HG02642 (cell line): ENCODE measurements at regions not wholly inside any gene's neighbourhood (a gene's known extent, or its start where the extent isn't known, plus 50 kb on each side); places are given as distances from the start of the nearest gene placed in this dataset.
A peak's percentile ranks its signal among the peaks of the same experiment; 100 is the strongest.
"Not testable (repeated sequence)": the region's sequence is repeated elsewhere in the genome, so short reads cannot be mapped to it uniquely, and the experiment has no call there.

Experiments used
- ATAC-seq: cut with Tn5 transposase; IDR thresholded peaks from one replicate; pipeline ENCODE4 v1.9.1; 2021; ENCODE audit warnings: mild to moderate bottlenecking; ENCODE audit not compliant: unreplicated experiment, poor library complexity

DNA sequence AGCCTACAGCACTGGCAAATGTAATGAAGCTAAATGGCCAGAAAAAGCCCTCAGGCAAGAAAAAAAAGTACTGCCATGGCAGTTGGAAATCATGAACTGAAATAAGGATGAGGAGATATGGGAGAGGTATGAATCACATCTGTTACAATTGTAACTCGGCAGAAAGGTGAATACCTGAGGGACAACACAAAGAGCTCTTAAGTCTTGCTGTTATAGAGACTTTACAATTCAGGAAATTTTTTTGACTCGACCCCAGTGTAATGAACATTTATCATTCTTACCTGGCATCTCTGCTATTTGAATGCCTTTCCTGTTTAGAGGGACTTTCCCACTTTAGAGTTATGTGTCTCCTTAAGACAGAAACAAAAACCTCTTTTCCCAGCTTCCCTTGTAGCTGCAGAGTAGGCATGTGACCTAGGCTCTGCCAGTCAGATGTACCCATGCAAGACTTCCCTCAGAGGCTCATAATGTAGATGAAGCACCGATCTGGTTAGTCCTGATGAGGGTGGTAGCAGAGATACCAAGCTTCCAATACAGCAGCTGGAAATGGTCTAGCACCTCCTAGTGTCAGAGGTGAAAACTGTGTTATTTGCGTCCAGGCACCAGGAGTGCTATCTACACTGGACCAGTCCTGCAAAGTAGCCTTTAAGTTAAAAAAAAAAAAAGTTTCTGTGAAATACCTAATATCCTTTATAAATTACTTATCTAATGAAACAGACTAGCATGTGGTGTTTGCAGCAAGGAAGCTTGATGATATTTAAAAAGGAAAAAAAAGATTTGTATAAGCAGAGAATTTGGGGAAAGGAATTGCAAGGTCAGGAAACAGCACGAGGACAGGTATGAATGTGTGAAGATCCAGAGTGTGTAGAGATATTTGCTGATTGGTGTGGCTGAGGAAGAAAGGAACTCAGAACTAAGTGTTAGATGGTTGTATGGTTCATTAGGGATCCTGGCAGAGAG, 146.9 kb upstream of the SLC1A3 start:
- no peak for ATAC-seq

DNA sequence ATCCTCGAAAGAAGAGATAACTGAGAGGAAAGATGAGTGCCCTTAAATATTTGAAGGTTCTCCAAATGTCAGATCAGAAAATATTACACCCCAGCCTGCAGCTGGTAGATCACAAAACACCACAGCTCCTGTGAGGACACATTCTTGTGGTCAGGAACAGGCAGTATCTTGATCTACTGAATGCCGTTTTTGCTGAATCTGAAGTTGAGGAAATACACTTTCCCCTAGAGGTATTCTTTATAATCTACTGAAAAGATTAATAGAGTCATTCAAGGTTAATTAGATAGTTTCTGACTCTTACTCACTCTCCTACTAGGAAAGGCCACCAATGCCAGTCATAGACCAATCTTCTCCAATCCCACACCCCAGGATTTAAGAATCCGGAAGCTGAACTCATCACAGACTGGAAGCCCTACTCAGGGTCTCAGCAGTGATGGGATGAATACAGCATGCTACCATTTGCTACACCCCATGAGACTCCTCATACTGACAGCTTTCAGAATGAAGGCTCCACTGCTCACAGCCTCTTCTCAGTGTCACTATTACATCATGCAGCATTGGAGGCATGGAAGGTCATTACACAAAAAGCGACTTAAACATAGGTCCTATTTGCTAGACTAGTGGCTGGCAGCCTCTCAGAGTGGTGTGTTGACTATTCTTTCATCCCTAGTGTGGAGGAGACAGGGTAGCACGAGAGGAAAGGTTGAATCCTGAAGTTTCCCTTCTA, 143.9 kb upstream of the SLC1A3 start:
- no peak for ATAC-seq

DNA sequence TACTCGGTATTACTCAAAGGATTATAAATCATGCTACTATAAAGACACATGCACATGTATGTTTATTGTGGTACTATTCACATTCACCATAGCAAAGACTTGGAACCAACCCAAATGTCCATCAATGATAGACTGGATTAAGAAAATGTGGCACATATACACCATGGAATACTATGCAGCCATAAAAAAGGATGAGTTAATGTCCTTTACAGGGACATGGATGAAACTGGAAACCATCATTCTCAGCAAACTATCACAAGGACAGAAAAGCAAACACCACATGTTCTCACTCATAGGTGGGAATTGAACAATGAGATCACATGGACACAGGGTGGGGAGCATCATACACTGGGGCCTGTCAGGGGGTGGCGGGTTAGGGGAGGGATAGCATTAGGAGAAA, 130.5 kb upstream of the SLC1A3 start:
- ATAC-seq, result not testable (repeated sequence)

DNA sequence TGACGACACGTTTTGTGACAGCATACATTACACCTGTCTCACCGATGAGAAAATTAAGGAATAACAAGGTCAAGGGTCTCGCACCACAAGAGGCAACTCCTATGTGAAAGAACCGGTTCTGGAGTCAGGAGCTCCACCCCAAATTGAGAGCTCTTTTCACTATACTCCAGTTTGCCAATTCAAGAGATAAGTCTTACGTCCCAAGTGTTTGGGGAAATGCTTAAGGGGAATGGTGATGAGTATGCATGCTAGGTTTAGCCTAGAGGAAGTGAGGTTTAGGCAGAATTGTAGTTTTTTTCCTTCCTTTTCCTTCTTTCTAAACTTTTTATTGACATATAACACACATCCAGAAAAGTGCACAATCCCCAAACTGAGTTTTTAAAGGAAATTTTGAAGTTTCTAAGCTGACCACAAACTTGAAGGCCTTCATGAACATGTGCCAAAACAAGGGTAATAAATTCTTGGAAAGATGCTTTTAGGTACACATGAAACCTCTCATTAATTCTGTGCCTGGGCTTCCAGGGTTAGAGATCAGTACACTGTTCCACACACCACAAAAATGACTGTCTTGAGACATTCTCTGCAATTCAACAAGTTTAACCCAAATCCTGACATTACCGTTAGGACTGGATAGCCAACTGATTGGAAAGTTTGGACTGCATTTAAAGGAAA, 127.6 kb upstream of the SLC1A3 start:
- no peak for ATAC-seq

DNA sequence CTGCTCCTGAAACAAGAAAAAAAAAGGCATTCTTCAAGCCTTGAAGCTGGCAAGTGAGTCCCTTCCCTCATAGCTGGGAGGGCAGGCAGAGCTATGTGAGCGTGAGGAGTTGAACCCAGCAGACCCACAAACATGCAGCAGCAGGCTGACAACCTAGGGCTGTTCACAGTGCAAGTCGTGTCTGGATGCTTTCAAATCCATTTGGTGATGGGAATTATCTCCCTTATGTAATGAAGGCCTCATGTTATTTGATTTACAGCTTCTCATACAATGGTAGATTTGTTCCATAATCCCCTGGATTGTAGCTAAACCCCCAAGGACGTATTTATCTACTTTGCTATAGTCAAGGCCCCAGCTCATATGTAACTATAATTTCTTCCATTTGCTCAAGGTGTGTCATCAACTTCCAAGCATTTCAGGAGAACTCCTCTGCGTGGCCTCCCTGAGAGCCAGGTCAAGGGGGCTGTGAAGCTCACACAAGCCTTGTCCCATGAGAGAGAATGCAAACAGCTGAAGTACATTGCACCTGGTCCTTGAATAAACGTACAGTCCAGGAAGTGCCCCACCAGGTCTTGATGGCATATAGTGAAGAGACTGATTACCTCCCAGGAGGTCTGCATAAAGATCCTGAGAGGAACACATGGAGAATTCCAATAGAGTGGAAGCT, 124.8 kb upstream of the SLC1A3 start:
- no peak for ATAC-seq

DNA sequence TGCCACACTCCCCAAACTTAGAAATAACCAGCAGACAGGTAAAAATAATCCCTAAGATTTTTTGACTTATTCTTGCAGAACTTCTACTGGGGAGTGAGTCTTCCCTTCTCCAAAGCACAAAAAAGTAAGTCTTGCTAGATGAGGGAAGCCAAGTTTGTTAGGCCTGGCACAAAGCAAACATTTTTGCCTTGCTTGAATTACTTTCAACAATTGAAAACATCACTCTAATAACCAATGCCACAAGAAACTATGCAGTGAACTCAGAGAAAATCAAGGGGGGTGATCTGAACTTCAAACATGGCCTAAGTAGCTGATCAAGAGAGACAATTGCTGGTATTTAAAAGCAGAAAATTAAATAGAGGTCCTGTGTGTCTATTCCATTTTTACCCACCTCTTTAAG, 123.6 kb upstream of the SLC1A3 start:
- no peak for ATAC-seq

DNA sequence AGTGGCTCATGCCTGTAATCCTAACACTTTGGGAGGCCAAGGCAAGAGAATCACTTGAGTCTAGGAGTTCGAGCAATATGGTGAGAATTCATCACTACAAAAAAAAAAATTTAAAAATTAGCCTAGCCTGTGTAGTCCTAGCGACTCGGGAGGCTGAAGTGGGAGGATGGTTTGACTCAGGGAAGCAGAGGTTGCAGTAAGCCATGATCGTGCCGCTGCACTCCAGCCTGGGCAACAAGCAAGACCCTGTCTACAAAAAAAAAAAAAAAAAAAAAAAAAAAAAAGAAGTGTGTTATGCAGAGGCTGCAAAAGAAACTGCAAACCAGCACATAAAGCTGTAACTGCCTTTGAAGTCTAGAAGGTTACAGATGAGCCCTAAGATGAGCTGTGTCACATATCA, 116.9 kb upstream of the SLC1A3 start:
- no peak for ATAC-seq

DNA sequence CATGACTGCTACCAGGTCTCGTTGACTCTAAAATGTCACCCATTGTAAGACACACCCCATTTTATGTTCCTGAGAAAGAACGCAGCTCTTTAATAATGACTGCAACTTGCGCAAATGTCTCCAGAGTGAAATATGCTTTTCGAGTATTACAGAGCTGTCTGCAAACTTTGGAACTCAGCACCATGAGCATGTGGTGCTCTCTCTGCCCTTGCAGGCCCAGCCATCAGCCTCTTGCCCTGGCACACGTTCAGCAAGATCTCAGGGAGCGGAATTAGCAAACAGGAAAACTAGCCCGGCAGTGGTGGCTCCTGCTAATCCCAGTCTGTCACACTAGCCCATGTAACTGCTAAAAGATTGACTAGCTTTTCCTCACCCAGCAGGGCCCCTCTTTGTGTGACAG, 114.5 kb upstream of the SLC1A3 start:
- ATAC-seq, result no peak

DNA sequence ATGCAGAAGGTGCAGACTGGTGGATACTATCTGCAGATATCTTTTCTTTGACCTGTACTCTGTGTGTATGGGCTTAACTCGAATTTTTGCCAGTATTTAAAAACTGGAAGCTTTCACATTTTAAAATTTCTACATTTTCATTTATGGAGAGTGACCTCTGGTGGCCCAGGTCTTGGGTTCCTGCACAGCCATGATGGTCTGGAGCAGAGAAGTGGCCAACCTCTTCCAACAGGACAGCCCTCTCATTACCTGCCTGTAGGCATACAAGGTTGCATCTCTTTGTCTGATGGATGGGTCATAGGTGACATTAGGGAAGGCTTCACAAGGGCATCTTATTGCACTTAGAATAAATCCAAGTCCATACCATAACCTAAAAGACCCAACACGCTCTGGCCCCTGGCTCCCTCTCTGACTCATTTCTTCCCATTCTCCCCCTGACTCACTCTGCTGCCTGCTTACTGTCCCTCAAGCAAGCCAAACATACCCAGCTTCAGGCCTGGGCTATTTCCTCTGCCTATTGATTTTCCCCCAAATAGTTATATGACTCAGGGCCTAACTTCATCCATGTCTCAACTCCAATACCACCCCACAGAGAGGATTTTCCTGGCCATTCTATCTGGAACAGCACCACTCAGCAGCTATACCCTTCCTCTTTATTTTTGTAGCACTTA, 113.3 kb upstream of the SLC1A3 start:
- ATAC-seq, result no peak

DNA sequence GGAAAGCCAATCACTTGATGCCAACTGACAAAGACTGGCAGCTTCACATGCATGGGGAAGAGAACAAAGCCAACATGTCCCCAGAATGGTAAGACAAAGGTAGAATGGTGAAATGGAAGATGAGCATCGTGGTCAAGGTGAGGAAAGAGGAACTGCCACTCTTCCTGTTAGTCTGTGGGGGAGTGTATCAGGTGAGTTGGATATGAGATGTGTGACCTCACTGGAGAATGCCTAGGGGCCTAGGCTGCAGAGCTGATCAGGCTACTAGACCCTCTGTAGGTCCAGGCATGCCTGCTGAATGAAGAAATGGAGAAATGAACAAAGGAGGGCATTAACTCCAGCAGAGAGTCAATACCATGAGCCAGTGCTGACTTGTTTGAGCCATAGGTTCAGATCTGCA, 112.4 kb upstream of the SLC1A3 start:
- no peak for ATAC-seq

DNA sequence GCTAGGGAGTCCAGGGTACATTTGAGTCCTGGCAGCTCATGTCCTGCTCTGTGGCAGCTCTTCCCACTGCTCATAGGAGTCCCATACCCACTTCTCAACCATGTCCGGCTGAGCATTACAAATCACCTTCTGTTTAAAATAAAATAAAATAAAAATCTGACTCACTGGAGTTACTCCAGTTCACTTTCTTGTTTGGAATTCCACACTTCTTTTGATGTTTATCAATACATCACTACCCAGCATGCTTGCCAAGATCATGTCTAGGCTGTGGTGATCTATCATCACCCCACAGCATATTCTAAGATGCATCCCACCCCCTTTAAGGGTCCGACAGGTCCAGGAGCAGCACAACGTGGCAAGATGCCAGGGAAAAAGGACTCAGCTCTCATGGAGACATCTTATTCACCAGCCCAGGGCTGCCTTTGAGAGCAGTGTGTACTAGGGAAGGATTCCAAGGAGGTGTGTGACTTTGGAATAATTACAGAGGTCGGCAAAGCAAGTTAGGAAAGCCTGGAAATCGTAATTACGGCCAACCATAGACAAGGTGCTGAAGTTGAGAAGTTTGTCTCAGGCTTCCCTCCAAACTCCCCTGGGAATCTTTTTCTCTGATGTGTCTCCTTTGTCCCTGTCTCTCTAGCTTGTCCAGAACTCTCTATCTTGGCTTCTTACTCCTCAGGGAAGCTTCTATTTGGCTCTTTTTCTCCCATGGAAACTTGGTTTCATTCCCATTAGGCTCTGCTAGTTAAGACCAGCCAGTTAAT, 111.4 kb upstream of the SLC1A3 start:
- ATAC-seq, result no peak

DNA sequence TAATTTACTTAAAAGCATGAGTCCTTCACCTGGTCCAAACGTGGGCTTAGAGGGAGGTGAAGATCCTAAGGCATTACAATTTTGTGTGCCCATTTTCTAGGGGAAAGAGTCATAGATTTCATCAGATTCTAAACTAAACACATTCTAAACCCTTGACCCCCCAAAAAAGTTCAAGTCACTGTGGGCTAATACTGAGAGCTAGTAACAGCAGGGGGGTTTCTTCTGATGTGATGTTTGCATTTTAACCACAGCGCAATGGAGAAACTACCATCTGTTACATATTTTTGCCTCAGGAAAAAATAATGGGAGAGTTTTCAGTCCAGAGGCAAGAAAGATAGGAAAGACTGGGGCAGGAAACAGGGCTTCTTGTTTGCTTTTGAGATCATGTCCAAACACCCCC, 110.8 kb upstream of the SLC1A3 start:
- no peak for ATAC-seq

DNA sequence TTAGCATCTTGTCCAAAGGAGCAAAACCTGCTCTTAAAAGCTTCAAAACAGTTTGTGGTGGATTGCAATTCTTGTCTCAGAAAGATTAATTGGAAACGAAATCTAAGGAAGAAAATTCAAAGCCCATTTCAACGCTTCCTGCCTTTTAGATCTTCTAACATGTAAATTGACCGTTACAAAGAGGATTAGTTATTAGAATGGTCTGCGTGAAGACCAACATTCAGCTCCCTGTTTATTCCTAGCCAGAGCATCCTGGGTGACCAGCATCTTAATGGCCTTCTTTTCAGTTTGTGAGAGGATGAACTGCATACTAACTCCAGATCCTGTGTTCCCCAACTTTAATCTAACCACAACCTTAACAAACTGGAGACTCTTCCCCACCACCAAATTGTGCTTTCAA, 109.9 kb upstream of the SLC1A3 start:
- no peak for ATAC-seq

DNA sequence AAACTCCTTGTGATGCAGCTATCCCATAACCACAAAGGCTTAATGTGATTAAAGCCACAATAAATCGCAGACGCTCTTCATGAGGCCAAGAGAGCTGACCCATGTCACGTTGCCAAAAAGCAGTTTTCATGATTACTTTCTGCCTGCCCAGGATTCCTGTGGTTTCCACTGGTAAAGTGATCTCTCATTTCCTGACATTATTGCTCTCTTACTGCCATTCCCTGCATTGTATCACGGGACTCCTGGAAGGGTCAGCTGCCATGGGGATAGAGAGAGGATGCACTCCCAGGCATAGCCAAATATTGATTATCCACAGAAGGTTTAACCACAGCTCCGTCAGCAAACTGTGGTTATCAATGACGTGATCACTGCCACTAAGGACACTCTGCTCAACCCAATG, 103.8 kb upstream of the SLC1A3 start:
- no peak for ATAC-seq

DNA sequence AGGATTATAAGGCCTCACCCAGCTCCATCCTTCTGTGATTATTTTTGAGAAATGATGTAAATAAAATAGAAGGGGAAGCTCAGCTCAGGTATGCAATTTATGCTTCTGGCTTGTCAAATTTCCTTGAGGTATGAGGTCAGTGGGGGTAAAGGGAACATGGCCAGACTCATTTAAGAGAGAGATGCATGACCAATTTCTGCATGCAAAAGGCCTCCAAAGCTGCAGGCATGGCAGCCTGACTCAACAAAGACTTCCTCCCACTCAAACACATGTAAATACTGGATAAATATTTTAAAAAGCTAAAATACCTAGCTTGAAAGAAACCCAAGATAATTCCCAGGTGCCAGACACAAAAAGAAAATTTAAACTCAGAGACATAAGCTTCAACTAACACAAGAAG, 101.4 kb upstream of the SLC1A3 start:
- no peak for ATAC-seq

DNA sequence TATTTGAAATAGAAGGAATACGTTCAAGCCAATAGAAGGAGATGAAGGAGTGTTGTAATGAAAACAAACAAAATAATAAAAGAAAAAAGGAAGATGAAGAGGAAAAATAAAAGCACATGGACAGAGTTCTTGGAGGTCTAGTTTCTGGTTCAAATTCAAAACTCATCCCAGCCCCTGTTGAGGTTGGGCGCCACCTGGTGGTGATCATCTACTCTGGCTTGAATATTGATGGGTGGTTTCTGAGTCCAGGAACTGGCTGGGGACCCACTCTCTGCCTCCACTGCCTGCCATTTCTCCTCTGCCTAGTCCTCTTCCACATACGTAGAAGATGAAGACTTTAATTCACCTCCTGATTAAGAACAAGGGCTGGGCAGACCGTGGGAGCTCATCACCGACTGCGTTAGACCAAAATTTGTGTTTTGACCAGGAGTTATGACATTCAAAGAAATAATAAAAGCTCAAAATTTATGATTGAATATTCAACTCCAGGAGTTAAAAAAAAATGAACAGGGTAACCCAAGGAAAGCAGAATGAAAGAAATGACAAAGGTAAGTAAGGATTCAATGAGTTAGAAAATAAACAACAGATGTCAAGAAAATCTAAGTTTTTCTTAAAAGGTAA, 99.0 kb upstream of the SLC1A3 start:
- peak; percentile 78 for ATAC-seq

DNA sequence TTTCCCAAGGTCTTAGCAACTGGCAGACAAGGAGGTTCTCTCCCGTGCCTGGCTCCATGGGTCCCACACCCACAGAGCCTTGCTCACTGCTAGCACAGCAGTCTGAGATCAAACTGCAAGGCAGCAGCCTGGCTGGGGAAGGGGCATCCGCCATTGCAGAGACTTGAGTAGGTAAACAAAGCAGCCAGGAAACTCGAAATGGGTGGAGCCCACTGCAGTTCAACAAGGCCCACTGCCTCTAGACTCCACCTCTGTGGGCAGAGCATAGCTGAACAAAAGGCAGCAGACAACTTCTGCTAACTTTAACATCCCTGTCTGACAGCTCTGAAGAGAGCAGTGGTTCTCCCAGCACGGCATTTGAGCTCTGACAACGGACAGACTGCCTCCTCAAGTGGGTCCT, 98.1 kb upstream of the SLC1A3 start:
- ATAC-seq, result not testable (repeated sequence)

DNA sequence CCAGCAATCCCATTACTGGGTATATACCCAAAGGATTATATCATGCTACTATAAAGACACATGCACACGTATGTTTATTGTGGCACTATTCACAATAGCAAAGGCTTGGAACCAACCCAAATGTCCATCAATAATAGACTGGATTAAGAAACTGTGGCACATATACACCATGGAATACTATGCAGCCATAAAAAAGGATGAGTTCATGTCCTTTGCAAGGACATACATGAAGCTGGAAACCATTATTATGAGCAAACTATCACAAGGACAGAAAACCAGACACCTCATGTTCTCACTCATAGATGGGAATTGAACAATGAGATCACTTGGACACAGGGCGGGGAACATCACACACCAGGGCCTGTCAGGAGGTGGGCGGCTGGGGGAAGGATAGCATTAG, 92.8 kb upstream of the SLC1A3 start:
- ATAC-seq, result not testable (repeated sequence)

DNA sequence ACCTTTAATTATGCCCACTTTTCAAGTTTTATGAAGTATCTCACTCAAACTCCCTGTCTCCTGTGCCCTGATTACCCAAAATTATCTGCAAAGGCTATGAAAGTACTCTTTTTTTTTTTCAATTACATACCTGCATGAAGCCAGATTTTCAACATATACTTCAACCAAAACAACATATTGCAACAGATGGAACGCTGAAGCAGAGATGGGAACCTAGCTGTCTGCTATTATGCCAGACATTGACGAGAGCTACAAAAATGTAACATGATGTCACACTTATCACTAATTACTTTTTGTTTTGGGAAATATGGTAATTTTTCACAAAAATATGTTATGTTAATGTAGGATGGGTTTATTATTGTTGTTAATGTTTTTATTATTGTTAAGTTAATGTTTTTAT, 86.5 kb upstream of the SLC1A3 start:
- no peak for ATAC-seq
